GM19351 (cell line): ENCODE measurements at regions not wholly inside any gene's neighbourhood (a gene's known extent, or its start where the extent isn't known, plus 50 kb on each side); places are given as distances from the start of the nearest gene placed in this dataset.
"Not testable (repeated sequence)": the region's sequence is repeated elsewhere in the genome, so short reads cannot be mapped to it uniquely, and the experiment has no call there.

Source experiments
- ATAC-seq: cut with Tn5 transposase; IDR thresholded peaks from one replicate; pipeline ENCODE4 v1.9.1; 2021; ENCODE audit warnings: mild to moderate bottlenecking, moderate library complexity; ENCODE audit not compliant: unreplicated experiment

- ATAC-seq = no peak
These were observed 181.3 kb upstream of the SLC38A2 start for GRCh38 chr12:46553911-46554310.

- no peak for ATAC-seq
These were observed 180.7 kb upstream of the SLC38A2 start for GRCh38 chr12:46553266-46553665.

GRCh38 chr12:46550266-46550879, 177.8 kb upstream of the SLC38A2 start:
- ATAC-seq = no peak

GRCh38 chr12:46549527-46550265, 177.1 kb upstream of the SLC38A2 start:
- no peak for ATAC-seq

GRCh38 chr12:46548605-46549071, 176.1 kb upstream of the SLC38A2 start:
- ATAC-seq = no peak

GRCh38 chr12:46547421-46548354, 175.1 kb upstream of the SLC38A2 start:
- peak; percentile 5 for ATAC-seq

- ATAC-seq = peak; percentile 98
These were observed 174.2 kb upstream of the SLC38A2 start for GRCh38 chr12:46546634-46547273.

- not testable (repeated sequence) for ATAC-seq
These were observed 170.8 kb upstream of the SLC38A2 start for GRCh38 chr12:46543378-46543795.

GRCh38 chr12:46538976-46539375, 166.4 kb upstream of the SLC38A2 start:
- ATAC-seq = no peak

GRCh38 chr12:46537387-46537955, 164.9 kb upstream of the SLC38A2 start:
- no peak for ATAC-seq

GRCh38 chr12:46536316-46536715, 163.7 kb upstream of the SLC38A2 start:
- ATAC-seq = peak; percentile 92

- no peak for ATAC-seq
These were observed 163.3 kb upstream of the SLC38A2 start for GRCh38 chr12:46535907-46536306.

- no peak for ATAC-seq
These were observed 162.8 kb upstream of the SLC38A2 start for GRCh38 chr12:46535376-46535775.

GRCh38 chr12:46534327-46534840, 161.8 kb upstream of the SLC38A2 start:
- no peak for ATAC-seq

GRCh38 chr12:46533723-46534122, 161.2 kb upstream of the SLC38A2 start:
- ATAC-seq = no peak

- no peak for ATAC-seq
These were observed 159.2 kb upstream of the SLC38A2 start for GRCh38 chr12:46531804-46532203.

GRCh38 chr12:46531059-46531785, 158.6 kb upstream of the SLC38A2 start:
- no peak for ATAC-seq

GRCh38 chr12:46530373-46531056, 157.9 kb upstream of the SLC38A2 start:
- ATAC-seq = no peak

GRCh38 chr12:46526233-46526632, 153.7 kb upstream of the SLC38A2 start:
- ATAC-seq = no peak
